NOMO-1 (cell line): ENCODE measurements at regions not wholly inside any gene's neighbourhood (a gene's known extent, or its start where the extent isn't known, plus 50 kb on each side); places are given as distances from the start of the nearest gene placed in this dataset.

Experiments used
- DNase-seq, 2 experiments: peaks; one replicate each; lab custom pipeline; 2025; ENCODE audit not compliant: unreplicated experiment in 2 of 2; lab: John Stamatoyannopoulos, UW

DNA sequence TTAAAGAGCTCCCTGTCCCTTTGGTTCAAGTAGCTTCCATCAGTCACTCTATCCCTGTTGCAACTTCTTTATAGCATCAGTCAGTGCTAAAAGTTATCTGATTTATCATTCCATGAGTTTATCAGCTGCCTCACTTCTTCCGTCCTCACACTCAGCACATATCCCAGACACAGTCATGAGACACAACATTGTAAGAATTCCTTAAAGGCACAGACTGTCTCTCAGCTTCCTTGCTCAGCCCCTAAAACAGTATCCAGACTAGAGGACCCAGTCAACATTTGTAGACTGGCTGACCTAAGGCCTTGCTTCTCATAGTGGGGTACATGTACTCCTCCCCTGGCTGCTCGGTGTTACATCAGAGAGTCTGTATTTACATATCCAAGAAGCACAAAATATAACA, 164.9 kb upstream of the ADGRL2 start:
- DNase-seq: no peak

DNA sequence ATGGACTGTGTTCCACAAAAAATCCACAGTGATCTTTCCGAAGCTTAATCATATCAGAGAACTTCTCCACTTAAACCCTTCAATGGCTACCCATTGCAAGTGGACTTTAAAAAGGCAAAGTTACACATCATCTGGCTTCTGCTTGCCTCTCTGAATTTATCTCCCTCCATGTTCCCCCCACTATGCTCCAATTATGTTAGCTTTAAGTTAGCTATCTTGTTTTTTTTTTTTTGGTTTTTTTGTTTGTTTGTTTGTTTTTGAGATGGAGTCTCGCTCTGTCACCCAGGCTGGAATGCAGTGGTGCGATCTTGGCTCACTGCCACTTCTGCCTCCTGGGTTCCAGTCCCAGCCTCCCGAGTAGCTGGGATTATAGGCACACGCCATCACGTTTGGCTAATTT, 166.4 kb upstream of the ADGRL2 start:
- DNase-seq: no peak

DNA sequence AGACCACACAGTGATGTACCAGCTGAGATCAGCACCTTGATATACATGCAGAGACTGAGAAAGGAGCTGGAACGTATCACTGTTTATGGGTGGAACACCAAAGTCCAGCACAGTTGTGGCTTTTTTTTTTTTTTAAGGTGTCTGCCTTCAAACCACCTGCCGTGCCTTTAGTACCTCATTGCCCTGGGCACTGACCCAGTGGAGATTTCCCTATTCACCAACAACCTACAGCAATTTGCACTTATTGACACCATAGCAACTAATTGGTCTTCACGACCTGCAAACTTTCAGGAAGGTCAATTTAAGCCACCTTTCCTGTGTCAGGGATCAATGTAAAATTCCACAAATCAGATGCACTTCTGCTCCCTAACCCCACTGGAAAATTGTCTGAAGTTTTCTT, 181.6 kb upstream of the ADGRL2 start:
- no peak for DNase-seq

DNA sequence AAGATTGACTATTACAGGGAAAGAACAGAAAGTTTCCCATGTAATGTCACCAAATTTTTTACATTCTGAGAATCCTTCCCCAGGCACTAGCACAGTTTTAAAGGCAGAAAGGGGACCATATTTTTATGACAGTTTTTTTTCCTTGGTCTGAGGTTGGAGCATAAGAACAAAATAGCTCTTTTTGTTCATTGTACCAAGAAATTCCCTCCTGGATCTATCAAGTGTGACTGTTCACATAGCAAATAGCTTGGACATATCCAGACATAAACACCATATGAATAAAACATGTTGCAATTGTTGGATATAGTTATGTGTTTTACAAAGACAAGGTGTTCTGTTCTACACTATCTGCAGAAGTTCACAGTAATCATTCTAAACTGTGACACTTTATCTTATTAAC, 182.4 kb upstream of the ADGRL2 start:
- DNase-seq: no peak

DNA sequence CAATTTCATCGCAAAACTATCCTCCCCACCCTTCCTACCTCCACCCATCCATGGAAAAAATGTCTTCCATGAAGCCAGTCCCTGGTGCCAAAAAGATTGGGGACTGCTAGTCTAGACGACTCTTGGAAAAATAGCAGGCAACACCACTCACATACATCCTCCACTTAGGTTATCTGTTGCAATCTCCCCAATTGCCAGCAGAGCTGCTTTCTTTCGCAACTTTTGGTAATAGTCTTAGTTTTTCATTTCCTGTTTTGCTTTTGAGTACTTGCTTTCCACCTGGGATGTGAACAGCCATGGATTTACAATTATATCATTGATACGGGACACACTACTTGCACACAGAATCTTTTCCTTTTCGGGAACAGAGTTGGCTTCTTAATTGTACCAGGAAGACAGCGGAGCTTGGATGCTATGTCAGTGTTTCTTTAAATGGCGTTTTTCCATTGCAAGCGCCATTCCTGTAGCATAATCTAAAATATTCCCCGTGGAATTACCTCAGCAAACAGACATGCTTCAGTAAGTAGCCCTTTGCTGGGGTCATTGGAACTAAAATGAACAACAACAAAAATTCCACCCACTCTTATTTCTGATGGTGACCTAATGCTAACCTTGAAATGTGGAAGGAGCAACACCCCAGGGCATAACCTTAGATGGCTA, 183.3 kb upstream of the ADGRL2 start:
- peak; percentile 26 to 63 for DNase-seq

DNA sequence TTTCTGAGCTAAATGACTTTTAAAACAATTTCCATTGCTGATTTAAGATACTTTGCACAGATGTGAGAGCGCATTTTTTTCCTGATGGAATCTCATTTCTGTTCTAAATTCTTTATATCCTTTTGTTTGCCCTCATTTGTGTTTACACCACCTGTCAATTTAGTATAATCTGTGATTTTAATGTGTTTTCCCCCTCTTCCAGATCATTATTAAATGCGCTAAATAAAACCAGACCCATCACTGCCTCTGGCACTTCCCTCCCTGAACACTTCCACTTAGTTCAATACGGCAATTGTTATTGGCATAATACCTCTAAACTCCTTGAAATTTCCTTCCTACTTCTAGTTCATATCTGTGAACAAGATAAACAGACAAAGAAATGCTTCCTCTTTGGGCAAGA, 186.9 kb upstream of the ADGRL2 start:
- DNase-seq: no peak

DNA sequence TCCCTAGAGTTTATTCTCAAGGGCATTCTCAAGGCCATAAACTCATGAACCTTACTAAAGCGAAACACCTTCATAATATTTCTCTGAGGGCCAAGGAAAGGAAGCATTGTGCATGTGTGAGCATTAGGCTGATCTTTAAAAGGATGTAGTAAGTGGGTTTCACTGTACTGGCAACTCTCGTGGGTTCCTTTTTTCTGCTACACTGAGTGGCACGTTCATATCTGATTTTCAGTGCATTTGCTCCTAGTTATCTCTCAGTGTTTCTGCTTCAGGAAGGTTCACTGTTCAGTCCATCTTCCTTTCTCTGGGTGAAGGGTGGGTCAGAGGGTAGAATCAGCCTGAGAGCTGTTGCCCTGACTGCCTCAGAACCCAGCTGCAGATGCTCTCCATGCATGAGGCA, 192.8 kb upstream of the ADGRL2 start:
- no peak for DNase-seq

DNA sequence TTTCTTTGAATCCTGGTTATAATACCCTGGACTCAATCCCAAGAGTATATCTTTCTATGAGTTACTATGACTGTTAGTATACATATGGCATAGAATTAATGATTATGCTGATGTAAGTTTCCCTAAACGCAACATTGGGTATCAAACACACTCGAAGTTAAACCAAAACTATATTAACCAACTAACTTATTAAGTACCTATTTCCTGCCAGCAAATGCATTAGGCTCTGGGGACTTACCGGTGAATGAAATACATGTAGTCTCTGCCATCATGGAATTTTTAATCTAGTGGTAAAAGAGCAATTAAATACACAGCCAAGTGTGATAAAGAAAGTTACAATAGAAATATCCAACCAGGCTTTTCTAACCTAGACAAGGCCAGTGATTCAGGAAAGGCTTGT, 193.6 kb upstream of the ADGRL2 start:
- DNase-seq: no peak

DNA sequence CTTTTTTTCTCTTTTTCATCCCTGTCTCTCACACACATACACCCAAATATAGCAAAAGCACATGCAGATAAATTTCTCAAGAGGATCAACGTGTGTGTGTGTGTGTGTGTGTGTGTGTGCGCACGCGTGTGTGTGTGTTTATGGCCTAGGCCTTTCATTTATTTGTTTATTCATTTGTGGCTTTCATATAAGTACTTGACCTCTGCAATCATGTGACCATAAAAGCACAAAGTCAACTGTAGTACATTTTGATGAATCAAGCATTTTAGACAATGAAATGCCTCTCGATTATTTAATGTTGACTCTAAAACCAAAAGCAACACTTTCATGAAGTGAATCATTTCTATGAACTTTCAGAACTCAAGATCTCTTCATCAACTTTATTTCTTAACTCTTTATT, 194.1 kb upstream of the ADGRL2 start:
- no peak for DNase-seq

DNA sequence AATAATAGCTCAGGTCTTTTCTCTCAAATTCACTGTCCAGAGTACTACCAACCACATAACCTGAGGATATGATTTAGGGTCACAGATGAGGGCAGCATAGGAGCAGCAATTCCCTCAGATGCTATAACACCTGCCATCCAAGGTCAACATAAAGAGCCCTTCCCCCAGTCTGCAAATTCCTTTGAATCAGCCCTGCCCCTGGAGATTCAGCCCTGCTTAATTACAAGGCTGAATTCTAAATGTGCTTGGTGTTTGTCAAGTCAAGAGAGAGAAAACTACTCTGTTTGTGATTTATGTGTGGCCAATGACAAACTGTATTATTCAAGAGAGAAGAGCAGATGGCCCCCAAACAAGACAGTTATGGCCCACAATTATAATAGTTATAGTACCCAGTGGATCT, 195.7 kb upstream of the ADGRL2 start:
- no peak for DNase-seq

DNA sequence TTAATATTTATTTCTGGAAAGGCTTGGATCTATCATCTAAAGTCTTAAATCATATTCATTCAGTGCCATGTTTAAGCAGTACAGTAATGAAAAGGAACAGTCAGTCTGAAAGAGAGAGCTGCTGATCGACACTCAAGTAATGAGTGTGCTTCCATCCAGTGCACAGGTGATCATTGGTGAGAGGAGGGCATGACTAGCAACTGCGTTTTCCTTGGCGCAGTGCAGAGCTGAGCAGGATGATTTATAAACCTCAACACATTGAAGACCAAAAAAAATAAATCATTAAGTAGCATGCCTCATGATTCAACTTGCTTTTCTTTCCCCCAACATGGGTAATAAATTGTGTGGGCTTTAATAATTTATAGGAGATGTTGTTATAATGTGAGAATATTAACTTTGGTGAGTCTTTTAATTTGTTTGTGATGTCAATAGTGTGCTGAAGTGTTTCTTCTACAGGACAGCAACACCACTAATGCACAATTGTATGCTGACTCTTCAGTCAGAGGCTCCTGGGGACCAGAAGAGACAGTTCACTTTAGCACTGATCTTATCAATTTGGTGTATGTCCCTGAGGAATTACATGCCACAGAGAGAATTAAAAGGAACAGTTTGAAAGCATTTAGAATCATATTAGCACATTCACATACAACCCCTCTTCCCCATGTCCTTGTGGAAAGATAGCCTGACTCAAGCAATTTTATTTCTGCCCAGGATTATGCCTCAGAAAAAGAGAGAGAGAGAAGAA, 199.7 kb upstream of the ADGRL2 start:
- DNase-seq: no peak

DNA sequence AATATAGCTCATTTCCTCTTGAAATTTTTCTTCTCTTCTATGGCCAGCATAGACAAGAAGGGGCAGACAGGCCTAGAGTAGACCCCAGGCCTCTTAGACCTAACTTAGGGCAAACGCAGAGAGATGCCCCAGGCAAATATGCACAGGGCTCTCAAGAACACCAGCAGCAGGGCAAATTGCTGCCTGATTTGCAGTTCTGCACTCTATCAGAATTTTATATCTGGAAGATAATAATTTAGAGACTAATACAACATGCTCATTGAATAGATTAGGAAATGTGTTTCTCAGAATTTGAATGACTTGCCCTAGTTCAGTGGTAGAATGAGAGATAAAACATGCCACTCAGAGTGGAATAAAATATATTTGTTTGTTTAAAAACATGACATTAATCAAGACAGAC, 200.4 kb upstream of the ADGRL2 start:
- no peak for DNase-seq

DNA sequence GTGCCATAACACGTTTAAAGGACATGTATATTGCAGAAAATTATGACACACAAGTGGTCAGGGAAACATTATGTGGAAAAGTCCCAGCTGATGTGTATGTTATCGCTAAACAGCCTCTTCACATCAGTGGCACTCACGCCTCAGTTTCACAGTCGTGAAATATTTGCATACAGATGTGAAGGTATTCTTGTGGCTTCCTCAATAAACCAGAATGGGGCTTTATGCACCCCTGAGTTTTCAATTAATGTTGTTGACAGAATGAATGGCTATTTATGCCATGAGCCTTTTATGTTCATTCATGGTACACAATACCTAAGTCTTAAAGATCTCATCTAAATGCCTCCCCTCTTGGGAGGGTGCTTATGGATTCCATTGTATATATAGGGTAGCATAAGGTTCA, 202.1 kb upstream of the ADGRL2 start:
- no peak for DNase-seq

DNA sequence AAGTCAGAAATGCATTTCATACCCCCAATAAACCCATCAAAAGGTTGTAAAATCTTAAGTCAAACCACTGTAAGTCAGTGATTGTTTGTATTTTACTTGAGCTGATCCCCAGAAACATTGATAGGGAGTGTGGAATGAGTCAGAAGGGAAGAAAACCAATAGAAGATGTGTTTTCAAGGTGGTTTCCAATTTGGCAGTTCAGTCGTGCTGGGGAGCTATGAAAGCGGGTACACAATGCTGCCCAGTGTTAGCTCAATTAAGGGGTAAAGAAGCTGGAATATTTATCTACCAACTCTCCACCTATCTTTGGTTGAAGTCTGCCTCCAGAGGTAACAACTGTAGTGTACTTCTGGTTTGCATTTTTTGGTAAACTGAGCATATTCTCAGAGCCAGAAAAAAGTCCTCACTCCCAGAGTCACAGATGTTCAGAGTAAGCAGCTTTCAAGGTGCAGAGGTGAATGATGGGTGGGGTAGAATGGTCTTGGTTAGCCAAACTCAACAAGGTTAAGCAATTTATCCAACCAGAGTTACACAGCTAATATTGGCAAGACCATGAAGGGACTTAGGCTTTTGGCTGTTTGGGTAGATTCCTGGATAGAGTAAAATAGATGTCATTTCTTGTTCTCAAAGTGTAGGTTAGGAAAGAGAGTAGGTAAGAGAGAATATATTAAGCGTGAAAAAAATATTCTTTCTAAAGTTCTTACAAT, 202.9 kb upstream of the ADGRL2 start:
- no peak for DNase-seq

DNA sequence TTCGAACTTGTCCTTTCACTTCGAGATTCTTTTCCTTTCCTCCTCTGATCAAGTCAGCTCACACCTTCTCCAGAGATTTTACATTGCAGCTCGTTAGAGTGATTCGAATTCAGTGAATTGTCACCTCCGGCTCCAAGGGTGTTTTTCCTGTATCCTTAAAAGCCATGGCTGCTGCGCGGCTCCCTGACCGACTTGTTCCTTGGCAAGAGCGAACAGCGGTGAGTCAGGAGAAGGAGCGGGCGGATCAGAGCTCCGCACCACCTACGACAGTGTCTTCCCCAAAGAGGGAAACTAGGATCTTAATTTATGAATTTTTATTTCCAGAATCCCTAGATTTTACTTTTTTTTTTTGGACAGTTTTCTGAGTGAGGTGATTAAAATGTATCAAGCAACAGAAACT, 204.4 kb upstream of the ADGRL2 start:
- DNase-seq: no peak

DNA sequence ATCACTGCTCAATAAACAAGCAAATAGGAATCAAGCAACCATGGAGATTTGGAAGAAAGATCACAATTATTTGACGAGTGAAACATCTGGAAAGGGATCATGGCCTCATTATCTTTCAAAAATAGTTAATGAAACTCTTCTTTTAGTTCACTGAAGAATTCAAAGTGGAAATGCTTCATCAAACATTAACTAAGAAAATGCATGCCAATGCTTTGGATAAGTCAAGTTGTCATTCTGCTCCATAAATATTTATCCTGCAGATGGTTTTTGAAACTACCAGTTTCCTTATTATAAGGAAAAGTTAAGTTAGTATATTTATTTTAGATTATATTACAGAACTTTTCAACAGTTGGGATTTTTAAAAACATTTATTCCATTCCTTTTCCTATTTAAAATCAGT, 206.5 kb upstream of the ADGRL2 start:
- DNase-seq: no peak

DNA sequence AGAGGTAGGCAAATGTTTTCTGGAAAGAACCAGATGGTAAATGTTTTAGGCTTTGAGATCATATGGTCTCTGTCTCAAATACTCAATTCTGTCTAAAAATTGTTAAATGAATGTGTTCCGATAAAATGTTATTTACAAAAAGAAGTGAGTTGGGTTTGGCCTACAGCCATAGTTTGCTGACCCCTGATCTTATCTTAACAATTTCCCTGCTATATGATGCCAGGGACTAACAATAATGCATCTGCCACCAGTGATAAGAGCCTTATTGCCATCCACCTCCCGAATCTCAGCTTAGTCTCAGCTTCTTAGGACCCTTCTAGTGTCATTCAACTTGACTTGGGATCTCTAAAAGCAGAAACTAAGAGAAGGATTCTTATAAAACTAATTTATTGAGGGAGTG, 208.5 kb upstream of the ADGRL2 start:
- no peak for DNase-seq

DNA sequence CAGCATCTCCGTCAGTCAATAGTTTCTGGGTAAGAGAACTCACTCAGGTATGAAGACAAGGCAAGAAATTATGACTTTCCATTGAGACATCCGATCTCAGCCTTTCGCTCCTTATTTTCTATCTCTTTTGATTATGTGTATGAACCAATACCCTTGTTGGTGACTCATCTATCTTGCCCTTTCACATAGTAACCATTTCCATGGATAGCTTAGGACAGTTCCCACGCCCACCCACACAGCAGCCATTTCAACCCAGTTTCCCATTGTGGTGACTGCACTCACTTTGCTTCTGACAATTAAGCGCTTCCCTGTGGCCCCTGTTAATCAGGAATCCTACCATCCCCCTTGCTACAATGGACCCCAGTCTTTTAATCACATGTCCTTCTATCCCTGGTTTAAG, 210.6 kb upstream of the ADGRL2 start:
- DNase-seq: no peak

DNA sequence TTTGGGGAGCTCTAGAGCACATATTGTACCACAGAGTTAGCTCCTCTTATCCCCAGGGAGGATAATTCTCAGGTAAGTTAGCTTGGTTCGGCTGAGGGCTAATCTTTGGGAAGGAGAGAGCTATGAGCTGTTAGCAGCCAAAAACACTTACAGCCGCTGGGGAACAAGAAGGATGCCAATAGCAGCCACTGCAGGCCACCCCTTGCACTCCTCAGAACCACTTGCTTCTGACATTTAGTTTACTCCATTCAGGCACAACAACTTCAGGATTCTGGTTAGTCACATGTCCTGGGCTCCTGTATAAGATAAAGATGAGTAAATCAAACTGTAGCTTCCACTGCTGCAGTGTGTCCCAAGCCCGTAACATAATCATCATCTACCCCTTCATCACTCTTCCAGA, 212.6 kb upstream of the ADGRL2 start:
- DNase-seq: no peak

DNA sequence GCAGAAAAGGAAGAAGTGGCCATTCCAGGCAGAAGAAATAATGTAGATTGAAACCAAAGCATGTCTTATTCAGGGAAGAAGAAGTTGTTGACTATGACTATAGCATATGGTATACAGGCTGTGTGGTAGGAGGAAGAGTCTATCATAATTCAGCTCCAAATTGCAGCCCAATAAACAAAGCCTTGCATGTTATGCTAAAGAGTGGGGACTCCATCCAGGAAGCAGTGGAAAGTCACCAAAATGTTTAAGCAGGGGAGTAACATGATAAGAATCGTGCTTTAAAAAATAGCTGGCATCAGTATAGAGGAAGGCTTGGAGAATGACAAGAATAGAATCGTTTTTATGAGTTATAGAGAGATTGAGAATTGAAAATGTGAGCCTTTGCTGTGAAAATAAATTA, 213.3 kb upstream of the ADGRL2 start:
- no peak for DNase-seq

DNA sequence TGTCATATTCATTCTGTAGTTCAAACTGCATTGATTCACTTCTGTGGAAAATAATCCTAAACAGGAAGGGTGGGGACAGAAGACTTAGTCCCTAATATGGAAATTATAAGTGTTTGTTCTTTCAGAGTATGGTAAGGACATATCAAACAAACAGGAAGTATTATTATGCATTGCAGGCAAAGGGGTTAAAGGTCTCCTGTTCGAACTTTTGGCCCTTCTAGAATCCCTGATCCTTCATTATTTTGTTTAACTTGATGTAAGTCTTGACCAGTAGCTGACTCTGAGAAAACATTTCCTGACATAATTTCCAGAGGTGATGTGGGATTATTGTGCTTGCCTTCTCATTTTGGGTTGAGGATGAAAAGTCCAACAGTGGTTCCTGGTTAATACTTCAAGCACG, 215.4 kb upstream of the ADGRL2 start:
- no peak for DNase-seq

DNA sequence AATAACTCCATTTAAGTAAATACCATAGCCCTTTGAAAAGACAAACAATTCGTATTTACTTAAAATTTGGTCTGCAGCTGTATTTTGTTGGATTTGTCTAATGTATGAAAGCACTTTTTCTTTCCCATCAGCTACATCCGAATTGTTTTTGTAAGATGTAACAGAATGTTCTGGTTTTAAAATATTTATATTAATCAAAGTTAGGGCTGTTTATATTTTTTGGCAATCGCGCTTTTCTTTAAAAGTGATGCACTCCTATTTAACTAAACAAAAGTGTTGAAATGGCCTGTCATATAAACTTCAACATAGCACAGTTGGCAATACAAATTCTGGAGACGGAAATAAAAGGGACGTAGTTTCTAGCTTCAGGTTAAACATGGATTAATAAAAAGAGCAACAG, 216.3 kb upstream of the ADGRL2 start:
- no peak for DNase-seq
